Adrenal gland (tissue), 9 donors: ENCODE measurements at regions not wholly inside any gene's neighbourhood (a gene's known extent, or its start where the extent isn't known, plus 50 kb on each side); places are given as distances from the start of the nearest gene placed in this dataset.
A peak's percentile ranks its signal among the peaks of the same experiment; 100 is the strongest.

Experiments
- DNase-seq, 7 donors: peaks; one replicate each; pipeline ENCODE4 v3.0.0-alpha.2; 2019 to 2020
- H3K27ac ChIP-seq, 5 donors: fragments of 200-600 bp; sonication (generic) in 4 of 5; 1 replicate in 3 of 5; 2 replicates in 2 of 5; pipeline versions ENCODE4 v1.5.1 to v1.8.0; 2016 to 2020; ENCODE audit warnings: mild to moderate bottlenecking in 1 of 5
- H3K27me3 ChIP-seq: fragments of 200-600 bp; 2 replicates; pipeline ENCODE4 v1.8.0; 2021
- H3K36me3 ChIP-seq, 2 donors: fragments of 200-600 bp; replicated peaks in 1 of 2; 1 replicate in 1 of 2; 2 replicates in 1 of 2; pipeline versions ENCODE4 v1.5.1 to v1.8.0; 2018 to 2022
- H3K4me1 ChIP-seq, 2 donors: fragments of 200-600 bp; replicated peaks in 1 of 2; 1 replicate in 1 of 2; 2 replicates in 1 of 2; pipeline versions ENCODE4 v1.5.1 to v1.8.0; 2018 to 2021
- H3K4me3 ChIP-seq, 4 donors: fragments of 200-600 bp; sonication (generic) in 3 of 4; one replicate each; pipeline ENCODE4 v1.5.1; 2016 to 2018
- H3K9me3 ChIP-seq, 3 donors: fragments of 200-600 bp; sonication (generic) in 1 of 3; replicated peaks in 1 of 3; 1 replicate in 2 of 3; 2 replicates in 1 of 3; pipeline versions ENCODE4 v1.5.1 to v1.8.0; 2016 to 2021
- POLR2A ChIP-seq, 2 donors: fragments of 450-650 bp; IDR thresholded peaks; one replicate each; pipeline ENCODE4 v1.6.1; 2017; ENCODE audit warnings: antibody characterized with exemption in 2 of 2, mild to moderate bottlenecking in 2 of 2, moderate library complexity in 1 of 2
- WGBS, 4 donors: extraction: QIAGEN DNeasy Blood & Tissue Kit in 2 of 4; methylation state at CpG; one replicate each; pipeline versions ENCODE4 v1.1.5 to v1.1.7; 2013 to 2017; 5-methylcytosine and 5-hydroxymethylcytosine counted together
- intact Hi-C, 2 donors: fragments of 100-400 bp; cut with DNase I; formaldehyde crosslinking; loops; one replicate each; pipeline versions ENCODE4 v1.14.1 to v1.15.0; 2022 to 2023
- TF ChIP-seq, protein P1 (sequence below), 6 experiments: fragments of 450-650 bp in 4 of 6; fragments of 200-600 bp in 2 of 6; sonication (generic) in 1 of 6; IDR thresholded peaks; 1 replicate in 5 of 6; 2 replicates in 1 of 6; pipeline versions ENCODE4 v1.5.1 to v1.8.0; 2016 to 2021; ENCODE audit warnings: antibody characterized with exemption in 6 of 6, mild to moderate bottlenecking in 2 of 6, moderate library complexity in 1 of 6
- donor health status: healthy with polysubstance abuse.
- donor health status: Bipolar disorder and iron deficiency.
- donor health status: DM: yes; HTN: yes; CAD: no.
- donor health status: DM: no; HTN: no; CAD: no.
- donor health status: DM: no; HTN: no; CAD: no.

GRCh38 chr11:11757909-11758308 lies 83.9 kb upstream of the USP47 start:
- TF ChIP-seq, protein P1, sequence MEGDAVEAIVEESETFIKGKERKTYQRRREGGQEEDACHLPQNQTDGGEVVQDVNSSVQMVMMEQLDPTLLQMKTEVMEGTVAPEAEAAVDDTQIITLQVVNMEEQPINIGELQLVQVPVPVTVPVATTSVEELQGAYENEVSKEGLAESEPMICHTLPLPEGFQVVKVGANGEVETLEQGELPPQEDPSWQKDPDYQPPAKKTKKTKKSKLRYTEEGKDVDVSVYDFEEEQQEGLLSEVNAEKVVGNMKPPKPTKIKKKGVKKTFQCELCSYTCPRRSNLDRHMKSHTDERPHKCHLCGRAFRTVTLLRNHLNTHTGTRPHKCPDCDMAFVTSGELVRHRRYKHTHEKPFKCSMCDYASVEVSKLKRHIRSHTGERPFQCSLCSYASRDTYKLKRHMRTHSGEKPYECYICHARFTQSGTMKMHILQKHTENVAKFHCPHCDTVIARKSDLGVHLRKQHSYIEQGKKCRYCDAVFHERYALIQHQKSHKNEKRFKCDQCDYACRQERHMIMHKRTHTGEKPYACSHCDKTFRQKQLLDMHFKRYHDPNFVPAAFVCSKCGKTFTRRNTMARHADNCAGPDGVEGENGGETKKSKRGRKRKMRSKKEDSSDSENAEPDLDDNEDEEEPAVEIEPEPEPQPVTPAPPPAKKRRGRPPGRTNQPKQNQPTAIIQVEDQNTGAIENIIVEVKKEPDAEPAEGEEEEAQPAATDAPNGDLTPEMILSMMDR (IDR thresholded peaks at IDR 0.05), result no peak
- TF ChIP-seq POLR2A (IDR thresholded peaks at IDR 0.05), result no peak
- WGBS, 4 donors, result 69 to 90% (median 75%) methylated on average over 2 to 3 of the region's 3 CpGs
- intact Hi-C loops, result no loop called here

DNA sequence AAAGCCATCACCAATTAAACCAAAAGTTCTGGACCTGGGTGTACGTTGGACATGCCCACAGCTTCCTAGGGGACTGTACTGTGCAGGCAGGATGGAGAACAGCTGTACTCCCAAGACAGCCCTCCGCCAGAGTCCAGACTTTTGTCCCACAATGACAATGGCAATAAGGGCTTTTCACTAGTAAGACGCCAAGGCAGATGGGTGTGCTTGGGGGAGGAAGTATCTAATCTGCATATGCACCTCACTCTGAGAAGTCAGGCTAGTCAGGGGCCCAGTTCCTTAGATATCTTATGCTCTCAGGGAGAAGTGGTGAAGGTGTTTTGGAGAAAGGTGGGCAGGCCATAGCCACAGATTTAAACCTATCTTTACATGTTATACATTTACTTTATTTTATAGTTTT lies 85.1 kb upstream of the USP47 start:
- Histone ChIP-seq H3K27me3 (peaks cover 6% of the 10 kb centered on the region), H3K9me3 (no peaks in the 10 kb centered on the region), H3K27ac (no peak overlapping the region), H3K4me1 (no peaks in the 10 kb centered on the region), H3K4me3 (no peak overlapping the region), H3K36me3 (no peaks in the 10 kb centered on the region)
- no peak for TF ChIP-seq POLR2A (IDR thresholded peaks at IDR 0.05)
- TF ChIP-seq, protein P1 (IDR thresholded peaks at IDR 0.05), result no peak
- no peak for DNase-seq
- WGBS, 4 donors, result 81 to 100% (median 86%) methylated on average over 1 to 3 of the region's 3 CpGs
- intact Hi-C loops, result no loop called here

More at GRCh38 chr11:11757909-11758308, 83.9 kb upstream of the USP47 start:
- H3K4me1 ChIP-seq, result no peaks in the 10 kb centered on the region
- no peaks in the 10 kb centered on the region for H3K36me3 ChIP-seq
- no peak overlapping the region for H3K4me3 ChIP-seq
- no peaks in the 10 kb centered on the region for H3K9me3 ChIP-seq
- DNase-seq, result peak in 1 of 7 donors; percentile 57
- H3K27ac ChIP-seq, result no peak overlapping the region
- peaks cover 6% of the 10 kb centered on the region for H3K27me3 ChIP-seq

DNA sequence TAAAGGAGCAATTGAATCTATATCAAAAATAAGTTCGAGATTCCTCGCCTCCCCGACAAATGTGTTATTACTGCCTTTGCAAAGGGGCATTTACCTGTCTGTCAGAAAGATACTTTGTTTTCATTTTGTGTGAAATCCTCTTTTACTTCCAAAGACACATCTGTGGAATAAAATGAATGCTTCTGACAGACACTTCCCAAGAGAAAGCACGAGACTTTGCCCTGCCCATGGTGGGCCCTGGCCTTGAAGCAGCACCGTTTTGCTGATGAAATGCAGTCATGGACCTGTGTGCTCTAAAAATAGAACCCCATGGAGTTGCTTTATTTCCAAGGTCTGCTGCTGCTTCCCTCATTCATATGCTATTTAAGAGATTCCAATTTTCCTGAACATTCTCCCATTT lies 85.9 kb upstream of the USP47 start:
- WGBS, 4 donors, result 68 to 70% (median 69%) methylated on average over 5 of the region's 5 CpGs
- no peaks in the 10 kb centered on the region for H3K4me1 ChIP-seq
- intact Hi-C loops, result no loop called here
- no peak for DNase-seq
- no peak overlapping the region for H3K27ac ChIP-seq
- H3K27me3 ChIP-seq, result peaks cover 6% of the 10 kb centered on the region
- H3K36me3 ChIP-seq, result no peaks in the 10 kb centered on the region
- no peaks in the 10 kb centered on the region for H3K9me3 ChIP-seq
- TF ChIP-seq, protein P1 (IDR thresholded peaks at IDR 0.05), result no peak
- no peak for TF ChIP-seq POLR2A (IDR thresholded peaks at IDR 0.05)
- no peak overlapping the region for H3K4me3 ChIP-seq

GRCh38 chr11:11752679-11753078 lies 89.1 kb upstream of the USP47 start:
- DNase-seq, result no peak
- Histone ChIP-seq H3K4me1 (no peaks in the 10 kb centered on the region), H3K4me3 (no peak overlapping the region), H3K27me3 (no peaks in the 10 kb centered on the region), H3K36me3 (no peaks in the 10 kb centered on the region), H3K9me3 (no peaks in the 10 kb centered on the region), H3K27ac (no peak overlapping the region)
- TF ChIP-seq, protein P1 (IDR thresholded peaks at IDR 0.05), result no peak
- TF ChIP-seq POLR2A (IDR thresholded peaks at IDR 0.05), result no peak
- 79 to 85% (median 82%) methylated on average over 3 of the region's 3 CpGs for WGBS, 4 donors
- intact Hi-C loops, result no loop called here
